ENCODE measurements at regions not wholly inside any gene's neighbourhood (a gene's known extent, or its start where the extent isn't known, plus 50 kb on each side); places are given as distances from the start of the nearest gene placed in this dataset.

DNA sequence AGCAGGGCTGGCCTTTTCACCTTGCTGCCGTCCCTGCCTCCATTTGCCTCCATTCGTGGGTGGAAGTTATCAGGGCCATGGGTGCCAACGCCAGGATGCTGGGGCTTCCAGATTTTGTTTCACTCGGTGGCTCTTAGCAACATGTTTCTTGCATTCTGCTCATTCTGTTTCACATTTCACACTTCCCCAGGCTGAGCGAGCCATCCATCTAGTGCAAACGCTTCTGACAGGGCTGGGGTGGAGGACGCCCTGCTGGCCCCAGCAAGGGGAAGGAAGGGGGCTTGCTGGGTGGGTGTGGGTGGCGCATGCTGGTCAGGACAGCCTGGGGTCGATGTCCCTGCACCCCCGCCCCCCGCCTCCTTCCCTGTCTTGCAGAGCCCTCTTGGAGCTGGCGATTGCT, 165.2 kb downstream of the URI1 start:
- no peak for DNase-seq
- TF ChIP-seq, protein P1, sequence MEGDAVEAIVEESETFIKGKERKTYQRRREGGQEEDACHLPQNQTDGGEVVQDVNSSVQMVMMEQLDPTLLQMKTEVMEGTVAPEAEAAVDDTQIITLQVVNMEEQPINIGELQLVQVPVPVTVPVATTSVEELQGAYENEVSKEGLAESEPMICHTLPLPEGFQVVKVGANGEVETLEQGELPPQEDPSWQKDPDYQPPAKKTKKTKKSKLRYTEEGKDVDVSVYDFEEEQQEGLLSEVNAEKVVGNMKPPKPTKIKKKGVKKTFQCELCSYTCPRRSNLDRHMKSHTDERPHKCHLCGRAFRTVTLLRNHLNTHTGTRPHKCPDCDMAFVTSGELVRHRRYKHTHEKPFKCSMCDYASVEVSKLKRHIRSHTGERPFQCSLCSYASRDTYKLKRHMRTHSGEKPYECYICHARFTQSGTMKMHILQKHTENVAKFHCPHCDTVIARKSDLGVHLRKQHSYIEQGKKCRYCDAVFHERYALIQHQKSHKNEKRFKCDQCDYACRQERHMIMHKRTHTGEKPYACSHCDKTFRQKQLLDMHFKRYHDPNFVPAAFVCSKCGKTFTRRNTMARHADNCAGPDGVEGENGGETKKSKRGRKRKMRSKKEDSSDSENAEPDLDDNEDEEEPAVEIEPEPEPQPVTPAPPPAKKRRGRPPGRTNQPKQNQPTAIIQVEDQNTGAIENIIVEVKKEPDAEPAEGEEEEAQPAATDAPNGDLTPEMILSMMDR (IDR thresholded peaks at IDR 0.05) = no peak
- Histone ChIP-seq H3K4me3 (no peak overlapping the region), H3K27me3 (peaks cover 0 to 5% of the 10 kb centered on the region in 2 donors), H3K4me1 (no peaks in the 10 kb centered on the region), H3K27ac (no peak overlapping the region), H3K9me3 (no peaks in the 10 kb centered on the region), H3K36me3 (no peaks in the 10 kb centered on the region)
- intact Hi-C loops (cut with DNase I; ENCODE audit: low total_unique reads) = no loop called here

DNA sequence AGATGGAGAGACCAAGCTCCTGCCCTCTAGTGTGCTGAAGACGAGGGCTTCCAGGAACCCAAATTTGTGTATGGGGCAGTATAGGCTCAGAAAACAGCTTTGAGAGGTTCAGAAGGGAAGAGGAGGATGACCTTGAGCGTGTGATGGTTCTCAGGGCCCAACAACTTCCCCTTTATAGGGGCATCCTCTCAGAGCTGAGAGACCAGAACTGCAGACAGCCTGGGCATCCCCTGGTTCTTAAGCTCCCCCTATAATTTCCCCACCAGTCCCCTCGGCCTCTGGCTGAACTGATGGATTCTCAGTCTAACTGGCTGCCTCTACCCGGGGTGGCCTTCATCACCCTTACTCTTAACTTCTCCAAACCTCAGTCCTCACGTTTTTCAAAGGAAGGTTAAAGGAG, 167.5 kb downstream of the URI1 start:
- DNase-seq = no peak
- Histone ChIP-seq H3K36me3 (no peaks in the 10 kb centered on the region), H3K27me3 (peaks cover 0 to 6% of the 10 kb centered on the region in 2 donors), H3K27ac (no peak overlapping the region), H3K9me3 (no peaks in the 10 kb centered on the region), H3K4me1 (no peaks in the 10 kb centered on the region), H3K4me3 (no peak overlapping the region)
- TF ChIP-seq, protein P1 (IDR thresholded peaks at IDR 0.05) = no peak
- intact Hi-C loops (cut with DNase I; ENCODE audit: low total_unique reads) = no loop called here

DNA sequence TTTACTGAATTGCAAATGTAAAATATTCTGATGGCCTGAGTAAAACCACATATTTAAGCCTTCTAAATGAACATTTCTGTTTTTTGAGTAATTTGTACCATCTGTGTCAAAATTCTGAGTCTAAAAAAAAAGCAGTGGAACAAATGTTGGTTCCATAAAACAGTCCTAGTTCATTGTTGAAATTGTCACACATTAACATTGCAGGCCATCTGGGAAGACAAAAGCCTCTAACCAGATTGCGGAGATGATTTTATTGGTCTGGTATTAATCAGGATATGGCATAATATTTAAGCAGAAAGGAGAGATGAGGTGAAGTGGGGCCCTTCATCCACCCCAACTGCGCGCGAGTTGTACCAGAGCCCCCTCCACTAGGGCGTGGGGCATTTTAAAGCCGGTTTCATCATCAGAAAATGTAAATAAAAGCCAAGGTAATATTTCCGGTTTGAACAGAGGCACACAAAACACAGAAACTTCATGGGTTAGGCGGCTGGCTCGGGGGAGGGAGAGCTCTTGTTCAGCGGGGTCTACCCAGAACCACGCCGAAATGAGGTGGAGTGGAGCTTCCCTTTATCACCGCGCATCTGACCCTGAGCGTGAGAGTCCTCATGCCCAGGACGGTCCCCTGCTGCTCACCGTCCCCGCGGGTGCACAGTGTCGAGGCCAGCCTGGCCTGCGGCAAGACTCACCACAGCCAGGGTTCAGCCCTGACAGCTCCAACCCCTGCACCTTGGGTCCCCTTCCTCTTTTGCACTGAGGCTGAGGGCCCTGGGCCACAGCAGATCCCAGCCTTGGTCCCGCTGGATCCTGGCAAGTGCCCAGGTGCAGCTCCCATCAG, 169.2 kb downstream of the URI1 start:
- TF ChIP-seq, protein P1 (IDR thresholded peaks at IDR 0.05) = no peak
- H3K4me1 ChIP-seq = no peaks in the 10 kb centered on the region
- H3K36me3 ChIP-seq = no peaks in the 10 kb centered on the region
- H3K27ac ChIP-seq = no peak overlapping the region
- DNase-seq = no peak
- H3K9me3 ChIP-seq = no peaks in the 10 kb centered on the region
- peaks cover 0 to 6% of the 10 kb centered on the region in 2 donors for H3K27me3 ChIP-seq
- H3K4me3 ChIP-seq = no peak overlapping the region
- intact Hi-C loops (cut with DNase I; ENCODE audit: low total_unique reads) = no loop called here

DNA sequence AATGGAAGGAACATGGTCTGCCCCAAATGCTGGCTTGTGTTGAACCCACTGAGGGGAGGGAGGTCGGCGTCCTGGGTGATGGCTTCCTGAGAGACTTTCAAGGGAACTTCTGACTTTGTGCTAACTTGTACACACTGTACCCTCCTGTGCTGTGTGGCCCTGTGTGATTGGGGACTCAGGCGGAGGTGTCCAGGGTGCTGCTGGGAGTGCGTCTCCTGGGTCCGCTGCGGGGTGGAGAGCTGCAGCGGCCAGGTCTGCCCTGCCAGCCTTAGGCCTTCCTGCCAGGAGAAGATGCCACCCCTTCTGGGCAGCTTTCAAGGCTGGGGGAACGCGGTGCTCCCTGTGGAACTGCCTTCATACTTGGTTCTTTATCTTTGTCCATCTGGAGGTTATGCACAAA, 170.1 kb downstream of the URI1 start:
- intact Hi-C loops (cut with DNase I; ENCODE audit: low total_unique reads) = no loop called here
- Histone ChIP-seq H3K4me1 (no peaks in the 10 kb centered on the region), H3K27ac (no peak overlapping the region), H3K4me3 (no peak overlapping the region), H3K27me3 (peaks cover 0 to 6% of the 10 kb centered on the region in 2 donors), H3K9me3 (no peaks in the 10 kb centered on the region), H3K36me3 (no peaks in the 10 kb centered on the region)
- TF ChIP-seq, protein P1 (IDR thresholded peaks at IDR 0.05) = no peak
- DNase-seq = no peak

DNA sequence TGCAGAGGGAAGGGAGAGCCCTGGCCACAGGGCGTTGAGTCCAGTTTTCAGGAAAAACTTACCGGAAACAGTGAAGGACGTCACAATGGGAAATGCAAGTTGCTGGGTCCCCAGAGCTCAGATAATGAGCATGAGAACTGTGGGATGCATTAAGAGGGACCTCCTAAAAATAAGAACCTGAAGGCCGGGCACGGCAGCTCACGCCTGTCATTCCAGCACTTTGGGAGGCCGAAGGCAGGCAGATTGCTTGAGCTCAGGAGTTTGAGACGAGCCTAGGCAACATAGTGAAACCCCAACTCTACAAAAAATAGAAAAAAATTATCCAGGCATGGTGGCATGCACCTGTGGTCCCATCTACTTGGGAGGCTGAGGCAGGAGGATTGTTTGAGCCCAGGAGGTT, 170.6 kb downstream of the URI1 start:
- H3K4me3 ChIP-seq = no peak overlapping the region
- TF ChIP-seq, protein P1 (IDR thresholded peaks at IDR 0.05) = no peak
- DNase-seq = no peak
- H3K9me3 ChIP-seq = no peaks in the 10 kb centered on the region
- H3K27ac ChIP-seq = no peak overlapping the region
- no peaks in the 10 kb centered on the region for H3K36me3 ChIP-seq
- intact Hi-C loops (cut with DNase I; ENCODE audit: low total_unique reads) = no loop called here
- no peaks in the 10 kb centered on the region for H3K4me1 ChIP-seq
- H3K27me3 ChIP-seq = peaks cover 0 to 4% of the 10 kb centered on the region in 2 donors

All from tibial artery (tissue), 4 donors.